ENCODE measurements at regions not wholly inside any gene's neighbourhood (a gene's known extent, or its start where the extent isn't known, plus 50 kb on each side); places are given as distances from the start of the nearest gene placed in this dataset.

GRCh38 chr12:66829660-66830325, 150.9 kb upstream of the GRIP1 start:
- TF ChIP-seq CTCF (conservative IDR thresholded peaks at IDR 0.05): no peak
- no peak for TF ChIP-seq ZFX (IDR thresholded peaks at IDR 0.05)

GRCh38 chr12:66831495-66831894, 152.6 kb upstream of the GRIP1 start:
- TF ChIP-seq CTCF (conservative IDR thresholded peaks at IDR 0.05) (no peak), ZFX (IDR thresholded peaks at IDR 0.05) (no peak)
- no peak overlapping the region for H3K27ac ChIP-seq

More at GRCh38 chr12:66829660-66830325, 150.9 kb upstream of the GRIP1 start:
- no peak overlapping the region for H3K27ac ChIP-seq

- no peak for TF ChIP-seq CTCF (conservative IDR thresholded peaks at IDR 0.05)
- TF ChIP-seq ZFX (IDR thresholded peaks at IDR 0.05): no peak
- H3K27ac ChIP-seq: no peak overlapping the region
These were observed 154.1 kb upstream of the GRIP1 start for GRCh38 chr12:66832997-66833396.

- H3K27ac ChIP-seq: no peak overlapping the region
- TF ChIP-seq CTCF (conservative IDR thresholded peaks at IDR 0.05): no peak
- no peak for TF ChIP-seq ZFX (IDR thresholded peaks at IDR 0.05)
These were observed 157.9 kb upstream of the GRIP1 start for GRCh38 chr12:66836623-66837310.

- H3K27ac ChIP-seq: no peak overlapping the region
- TF ChIP-seq ZFX (IDR thresholded peaks at IDR 0.05) (no peak), CTCF (conservative IDR thresholded peaks at IDR 0.05) (no peak)
These were observed 158.4 kb upstream of the GRIP1 start for GRCh38 chr12:66837311-66837627.

- H3K27ac ChIP-seq: no peak overlapping the region
- TF ChIP-seq CTCF (conservative IDR thresholded peaks at IDR 0.05) (no peak), ZFX (IDR thresholded peaks at IDR 0.05) (no peak)
These were observed 159.5 kb upstream of the GRIP1 start for GRCh38 chr12:66838366-66838765.

GRCh38 chr12:66848967-66849366, 170.1 kb upstream of the GRIP1 start:
- no peak overlapping the region for H3K27ac ChIP-seq
- TF ChIP-seq CTCF (conservative IDR thresholded peaks at IDR 0.05): no peak
- TF ChIP-seq ZFX (IDR thresholded peaks at IDR 0.05): no peak
